Fibroblast of skin of right biceps (primary cell): ENCODE measurements at regions not wholly inside any gene's neighbourhood (a gene's known extent, or its start where the extent isn't known, plus 50 kb on each side); places are given as distances from the start of the nearest gene placed in this dataset.
"Not testable (repeated sequence)": the region's sequence is repeated elsewhere in the genome, so short reads cannot be mapped to it uniquely, and the experiment has no call there.

Source experiments
- DNase-seq: peaks from one replicate; pipeline ENCODE4 v3.0.0-alpha.2; 2013

- DNase-seq, result not testable (repeated sequence)
These were observed 115.1 kb upstream of the OR4E1 start for GRCh38 chr14:21788687-21789086.

- not testable (repeated sequence) for DNase-seq
These were observed 113.6 kb upstream of the OR4E1 start for GRCh38 chr14:21787242-21787641.

- no peak for DNase-seq
These were observed 107.9 kb upstream of the OR4E1 start for GRCh38 chr14:21781543-21781942.

DNA sequence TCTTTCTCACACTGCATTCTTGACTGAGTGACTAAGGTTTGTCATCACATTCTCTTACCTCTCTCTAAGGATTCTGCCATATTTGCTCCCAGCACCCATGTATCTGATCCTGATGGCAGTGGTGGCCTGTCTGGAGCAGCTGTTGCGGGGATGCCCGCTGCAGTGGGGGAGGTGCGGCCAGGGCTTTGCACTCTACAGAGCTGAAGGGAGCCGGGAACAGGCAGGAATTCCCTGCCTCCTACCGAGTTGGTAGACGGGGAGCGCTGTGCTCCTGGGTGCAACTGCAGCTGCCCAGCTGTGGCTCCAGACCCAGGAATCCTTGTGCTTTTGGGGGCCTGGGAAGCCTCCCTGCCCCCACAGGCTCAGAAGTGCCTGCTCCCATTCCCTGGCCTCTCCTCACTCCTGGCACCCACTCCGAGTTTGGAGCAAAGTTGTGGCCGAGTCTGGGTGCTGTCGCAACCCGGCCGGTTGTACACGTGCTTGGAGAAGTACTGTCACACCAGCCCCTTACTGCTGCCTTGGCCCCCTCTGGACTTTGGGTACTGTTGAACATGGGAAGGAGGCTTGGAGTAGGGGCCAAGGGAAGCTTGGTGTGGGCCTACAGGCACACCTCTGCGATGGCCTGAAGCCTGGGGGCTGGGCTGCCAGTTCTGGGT, 106.9 kb upstream of the OR4E1 start:
- DNase-seq, result no peak

GRCh38 chr14:21771671-21772070, 98.1 kb upstream of the OR4E1 start:
- no peak for DNase-seq

- no peak for DNase-seq
These were observed 95.2 kb upstream of the OR4E1 start for GRCh38 chr14:21768875-21769257.

DNA sequence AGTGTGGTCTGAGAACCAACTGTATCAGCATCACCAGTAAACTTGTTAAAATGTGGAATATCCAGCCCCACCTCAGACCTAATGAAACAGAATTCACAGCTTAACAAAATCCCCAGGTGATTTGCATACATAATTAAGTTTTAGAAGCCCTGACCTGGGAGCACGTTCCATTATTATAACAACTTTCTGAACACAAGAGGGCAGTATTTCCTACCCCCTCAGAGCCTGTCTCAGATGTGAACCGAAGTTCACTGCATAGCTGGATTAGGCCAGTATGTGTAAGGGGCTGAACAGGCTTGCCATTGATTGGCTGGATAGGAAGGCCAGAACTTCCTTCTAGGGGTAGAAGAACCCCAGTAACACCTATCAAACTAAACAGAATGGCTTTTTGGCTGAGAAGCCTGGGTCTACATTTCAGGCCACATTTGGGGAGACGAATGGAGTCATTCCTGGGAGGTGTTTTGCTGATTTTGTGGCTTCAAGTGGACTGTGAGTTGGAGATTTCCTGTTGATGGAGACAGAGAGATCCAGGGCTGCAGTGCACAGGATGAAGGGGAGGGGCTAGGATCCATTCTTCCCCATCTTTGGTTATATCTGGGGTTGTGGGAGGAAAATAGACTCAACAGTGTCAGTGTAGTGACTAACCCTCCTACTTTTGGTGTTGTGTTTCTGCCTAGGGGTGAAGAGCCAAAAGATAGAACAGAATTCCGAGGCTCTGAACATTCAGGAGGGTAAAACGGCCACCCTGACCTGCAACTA, 94.7 kb upstream of the OR4E1 start:
- no peak for DNase-seq

- not testable (repeated sequence) for DNase-seq
These were observed 86.7 kb upstream of the OR4E1 start for GRCh38 chr14:21760360-21760759.

DNA sequence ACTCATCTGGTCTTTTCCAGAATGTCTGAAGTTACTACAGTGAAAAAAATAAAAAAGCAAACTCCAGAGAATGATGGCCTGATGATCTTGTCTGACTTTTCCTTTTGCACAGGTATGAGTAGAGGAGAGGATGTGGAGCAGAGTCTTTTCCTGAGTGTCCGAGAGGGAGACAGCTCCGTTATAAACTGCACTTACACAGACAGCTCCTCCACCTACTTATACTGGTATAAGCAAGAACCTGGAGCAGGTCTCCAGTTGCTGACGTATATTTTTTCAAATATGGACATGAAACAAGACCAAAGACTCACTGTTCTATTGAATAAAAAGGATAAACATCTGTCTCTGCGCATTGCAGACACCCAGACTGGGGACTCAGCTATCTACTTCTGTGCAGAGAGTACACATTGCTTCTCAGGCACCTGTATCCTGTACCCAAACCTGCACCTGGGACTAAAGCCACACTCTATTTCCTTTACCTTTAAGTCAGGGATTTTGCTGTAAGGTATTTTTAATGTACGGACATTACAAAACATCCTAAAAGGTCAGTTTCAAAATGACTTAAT, 75.8 kb upstream of the OR4E1 start:
- no peak for DNase-seq

GRCh38 chr14:21748869-21749303, 75.3 kb upstream of the OR4E1 start:
- DNase-seq, result peak; percentile 15

DNA sequence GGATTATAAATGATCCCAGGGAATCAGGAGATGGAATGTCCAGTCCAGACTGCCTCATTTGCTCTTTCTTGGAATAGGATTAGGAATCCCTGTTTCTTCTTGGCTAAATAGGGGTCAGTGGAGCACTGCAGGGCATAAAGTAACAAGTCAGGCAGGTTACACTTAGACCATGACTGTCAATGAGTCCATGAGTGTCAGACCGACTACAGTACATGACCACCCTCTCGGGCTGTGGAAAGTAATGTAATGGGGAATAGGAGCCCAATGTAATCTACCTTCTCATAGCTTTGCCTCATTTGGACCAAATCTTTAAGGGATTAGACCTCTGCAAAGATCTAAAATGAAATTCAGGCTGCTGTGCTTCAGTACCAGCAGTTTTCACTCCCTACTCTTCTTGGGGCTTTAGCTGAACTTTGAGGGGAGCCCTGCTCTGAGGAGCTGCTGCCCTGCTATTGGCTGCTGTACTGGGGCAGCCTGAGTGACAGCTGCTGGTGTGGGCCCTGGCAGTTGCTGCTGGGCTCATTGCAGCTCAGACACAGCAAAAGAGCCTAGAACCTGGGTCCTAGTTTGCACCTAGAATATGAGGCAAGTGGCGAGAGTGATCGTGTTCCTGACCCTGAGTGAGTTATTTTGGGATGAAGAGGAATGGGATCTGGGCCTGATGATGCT, 62.2 kb upstream of the OR4E1 start:
- no peak for DNase-seq

- no peak for DNase-seq
These were observed 61.6 kb upstream of the OR4E1 start for GRCh38 chr14:21735200-21735599.

DNA sequence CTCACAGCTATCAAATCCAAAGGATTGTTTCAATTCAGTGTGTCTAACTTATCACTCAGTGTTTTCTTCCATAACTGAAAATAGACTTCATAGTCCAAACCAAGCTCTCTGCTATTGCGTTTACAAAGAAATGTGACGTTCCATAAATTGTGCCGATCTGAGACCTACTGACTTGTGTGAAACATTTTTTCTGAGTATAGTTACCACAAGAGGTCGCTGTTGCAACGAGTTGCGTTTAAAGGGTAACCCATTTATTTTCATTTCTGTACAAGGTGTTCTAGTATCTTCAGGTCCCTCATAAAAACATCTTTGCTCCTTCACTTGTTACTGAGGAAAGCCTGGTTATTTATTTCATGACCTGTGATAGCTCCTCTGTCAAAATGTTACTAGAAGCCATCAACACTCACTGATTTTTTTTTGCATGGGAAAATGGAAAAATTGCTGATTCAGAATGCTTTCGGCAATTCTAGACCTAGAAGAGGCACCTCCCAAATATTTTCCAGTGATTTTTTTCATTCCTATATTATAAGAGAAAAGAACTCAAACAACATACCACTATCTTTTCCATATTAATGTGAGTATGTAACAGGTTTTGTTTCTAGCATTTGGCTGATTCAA, 60.9 kb upstream of the OR4E1 start:
- peak; percentile 14 for DNase-seq

- DNase-seq, result no peak
These were observed 56.1 kb upstream of the OR4E1 start for GRCh38 chr14:21729703-21730233.

GRCh38 chr14:21725250-21725649, 51.6 kb upstream of the OR4E1 start:
- no peak for DNase-seq

GRCh38 chr14:21724090-21724973, 50.7 kb upstream of the OR4E1 start:
- DNase-seq, result no peak

GRCh38 chr14:21723431-21724045, 49.9 kb upstream of the OR4E1 start:
- DNase-seq, result no peak
